ENCODE measurements at regions not wholly inside any gene's neighbourhood (a gene's known extent, or its start where the extent isn't known, plus 50 kb on each side); places are given as distances from the start of the nearest gene placed in this dataset.

DNA sequence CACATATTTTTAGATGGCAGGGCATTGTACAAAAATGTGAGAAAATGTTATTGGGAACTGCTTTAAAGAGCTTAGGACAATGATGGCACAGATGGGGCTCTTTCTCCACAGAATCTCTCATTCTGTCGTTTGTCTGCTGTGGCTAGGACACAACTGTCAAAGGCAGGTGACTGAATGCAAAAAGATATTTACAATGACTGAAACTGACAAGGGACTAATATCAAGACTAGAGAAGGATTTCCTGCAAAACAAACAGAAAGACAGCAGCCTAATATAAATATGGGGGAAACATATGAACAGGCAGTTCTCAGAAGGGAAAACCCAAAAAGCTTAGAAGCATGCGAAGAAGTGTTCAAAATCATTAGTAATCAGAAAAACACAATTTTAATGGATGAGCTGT lies 177.5 kb upstream of the AFF2 start:
- no peak for FAIRE-seq
- no peak for DNase-seq (ENCODE audit: insufficient read length, low spot score)
- TF ChIP-seq, protein P1, sequence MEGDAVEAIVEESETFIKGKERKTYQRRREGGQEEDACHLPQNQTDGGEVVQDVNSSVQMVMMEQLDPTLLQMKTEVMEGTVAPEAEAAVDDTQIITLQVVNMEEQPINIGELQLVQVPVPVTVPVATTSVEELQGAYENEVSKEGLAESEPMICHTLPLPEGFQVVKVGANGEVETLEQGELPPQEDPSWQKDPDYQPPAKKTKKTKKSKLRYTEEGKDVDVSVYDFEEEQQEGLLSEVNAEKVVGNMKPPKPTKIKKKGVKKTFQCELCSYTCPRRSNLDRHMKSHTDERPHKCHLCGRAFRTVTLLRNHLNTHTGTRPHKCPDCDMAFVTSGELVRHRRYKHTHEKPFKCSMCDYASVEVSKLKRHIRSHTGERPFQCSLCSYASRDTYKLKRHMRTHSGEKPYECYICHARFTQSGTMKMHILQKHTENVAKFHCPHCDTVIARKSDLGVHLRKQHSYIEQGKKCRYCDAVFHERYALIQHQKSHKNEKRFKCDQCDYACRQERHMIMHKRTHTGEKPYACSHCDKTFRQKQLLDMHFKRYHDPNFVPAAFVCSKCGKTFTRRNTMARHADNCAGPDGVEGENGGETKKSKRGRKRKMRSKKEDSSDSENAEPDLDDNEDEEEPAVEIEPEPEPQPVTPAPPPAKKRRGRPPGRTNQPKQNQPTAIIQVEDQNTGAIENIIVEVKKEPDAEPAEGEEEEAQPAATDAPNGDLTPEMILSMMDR (IDR thresholded peaks at IDR 0.05; ENCODE audit: insufficient read depth, missing control alignments) = no peak

DNA sequence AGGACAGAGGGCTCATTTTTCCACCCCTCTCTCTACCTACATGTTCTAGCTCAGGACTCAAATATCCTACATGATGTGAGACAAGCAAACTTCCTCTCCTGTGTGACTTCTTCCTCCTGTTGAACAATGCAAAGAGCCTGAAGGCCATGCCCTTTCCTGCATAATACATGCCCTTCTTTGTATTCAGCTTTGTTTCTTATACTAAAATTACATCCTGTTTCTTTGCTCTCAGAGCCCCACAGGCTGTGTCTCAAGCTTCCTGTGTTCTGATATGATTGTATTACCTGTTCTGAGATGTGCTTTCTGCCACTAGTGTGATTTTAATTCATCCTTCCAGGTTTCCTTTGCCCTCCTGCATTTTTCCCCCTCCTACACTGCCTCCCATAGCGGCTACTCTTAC lies 166.4 kb upstream of the AFF2 start:
- TF ChIP-seq, protein P1 (IDR thresholded peaks at IDR 0.05; ENCODE audit: insufficient read depth, missing control alignments) = no peak
- no peak for FAIRE-seq
- no peak for DNase-seq (ENCODE audit: insufficient read length, low spot score)

DNA sequence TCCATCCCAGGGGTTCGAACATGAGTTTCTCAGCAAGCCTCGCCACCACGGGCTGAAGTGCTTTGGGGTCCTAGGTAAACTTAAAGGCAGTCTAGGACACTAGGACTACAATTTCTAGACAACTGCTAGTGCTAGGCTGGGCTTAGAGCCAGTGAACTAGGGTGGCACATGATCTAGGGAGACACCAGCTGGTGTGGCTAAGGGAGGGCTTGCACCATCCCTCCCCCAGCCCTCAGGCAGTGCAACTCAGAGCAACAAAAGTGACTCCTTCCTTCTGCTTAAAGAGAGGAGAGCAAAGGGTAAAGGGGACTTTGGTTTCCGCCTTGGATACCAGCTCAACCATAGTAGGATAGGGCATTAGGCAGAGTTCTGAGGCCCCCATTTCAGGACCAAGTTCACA lies 162.5 kb upstream of the AFF2 start:
- FAIRE-seq (no peak), DNase-seq (ENCODE audit: insufficient read length, low spot score) (no peak)
- TF ChIP-seq, protein P1 (IDR thresholded peaks at IDR 0.05; ENCODE audit: insufficient read depth, missing control alignments) = no peak

DNA sequence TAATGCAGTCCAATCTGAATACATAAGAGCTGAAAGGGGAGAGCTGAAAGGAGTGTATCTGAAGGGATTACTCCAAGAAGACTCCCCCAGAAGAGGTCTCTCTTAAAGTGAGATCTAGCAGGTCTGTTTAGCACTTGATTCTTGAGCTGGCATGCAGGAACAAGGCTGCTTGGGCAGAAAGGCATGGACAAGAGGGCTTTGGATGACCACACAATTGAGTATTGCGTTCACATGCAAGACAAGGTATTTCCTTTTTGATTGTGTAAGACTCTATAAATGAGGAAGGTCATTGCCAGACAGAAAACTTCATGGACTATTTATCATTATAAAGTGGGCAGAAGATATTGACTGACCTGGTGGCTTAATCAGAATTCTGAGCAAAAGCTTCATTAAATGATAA lies 145.5 kb upstream of the AFF2 start:
- DNase-seq (ENCODE audit: insufficient read length, low spot score) (no peak), FAIRE-seq (no peak)
- TF ChIP-seq, protein P1 (IDR thresholded peaks at IDR 0.05; ENCODE audit: insufficient read depth, missing control alignments) = no peak

DNA sequence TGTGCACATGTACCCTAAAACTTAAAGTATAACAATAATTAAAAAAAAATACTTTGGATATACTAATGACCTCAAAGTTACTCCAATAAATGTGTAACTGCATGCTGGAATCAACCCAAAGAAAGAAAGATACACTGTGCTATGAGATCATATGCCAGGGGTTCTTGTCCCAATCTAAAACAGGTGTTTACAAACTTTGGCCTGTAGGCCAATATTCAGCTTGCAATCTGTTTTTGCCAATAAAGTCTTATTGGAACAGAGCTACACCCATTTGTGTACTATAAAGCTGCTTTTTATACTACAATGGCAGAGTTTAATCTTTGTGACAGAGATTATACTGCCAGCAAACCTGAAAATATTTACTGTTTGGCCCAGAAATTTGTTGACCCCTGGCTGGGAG lies 138.8 kb upstream of the AFF2 start:
- DNase-seq (ENCODE audit: insufficient read length, low spot score) (no peak), FAIRE-seq (no peak)
- TF ChIP-seq, protein P1 (IDR thresholded peaks at IDR 0.05; ENCODE audit: insufficient read depth, missing control alignments) = no peak

DNA sequence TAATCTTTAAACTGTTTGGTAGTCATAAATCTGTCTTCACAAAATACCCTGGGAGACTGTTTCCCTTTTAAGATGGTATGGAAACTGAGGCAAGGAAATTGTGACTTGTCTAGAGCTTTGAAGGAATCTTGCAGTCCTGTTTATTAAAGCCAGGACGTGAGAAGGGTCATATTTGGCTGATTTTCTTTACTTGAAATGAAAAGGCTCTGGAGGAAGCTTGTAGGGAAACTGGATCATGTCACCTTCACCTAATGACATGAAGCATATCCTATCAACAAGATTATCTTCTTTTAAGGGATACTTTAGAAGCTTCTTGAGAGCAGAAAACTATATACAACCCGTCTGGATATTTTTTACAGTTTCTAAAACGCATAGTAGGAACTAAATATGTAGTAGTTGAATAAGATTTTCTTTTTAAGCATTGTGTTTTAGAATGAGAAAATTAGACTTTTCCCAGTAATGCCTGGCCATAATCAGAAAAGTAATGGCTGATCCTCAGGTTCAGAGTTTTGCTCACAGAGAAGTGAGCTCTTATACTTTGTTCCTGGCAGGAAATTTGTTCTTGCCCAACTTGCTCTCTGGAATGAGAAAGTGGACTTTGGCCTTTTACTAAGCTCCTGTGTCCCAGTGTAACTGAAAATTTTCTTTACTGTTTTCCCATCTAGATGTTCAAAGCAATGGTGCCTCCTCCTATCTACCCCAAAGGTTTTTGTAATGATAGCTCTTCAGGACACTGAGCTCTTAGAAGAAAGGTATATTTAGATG lies 136.8 kb upstream of the AFF2 start:
- FAIRE-seq = no peak
- DNase-seq (ENCODE audit: insufficient read length, low spot score) = no peak
- TF ChIP-seq, protein P1 (IDR thresholded peaks at IDR 0.05; ENCODE audit: insufficient read depth, missing control alignments) = no peak

DNA sequence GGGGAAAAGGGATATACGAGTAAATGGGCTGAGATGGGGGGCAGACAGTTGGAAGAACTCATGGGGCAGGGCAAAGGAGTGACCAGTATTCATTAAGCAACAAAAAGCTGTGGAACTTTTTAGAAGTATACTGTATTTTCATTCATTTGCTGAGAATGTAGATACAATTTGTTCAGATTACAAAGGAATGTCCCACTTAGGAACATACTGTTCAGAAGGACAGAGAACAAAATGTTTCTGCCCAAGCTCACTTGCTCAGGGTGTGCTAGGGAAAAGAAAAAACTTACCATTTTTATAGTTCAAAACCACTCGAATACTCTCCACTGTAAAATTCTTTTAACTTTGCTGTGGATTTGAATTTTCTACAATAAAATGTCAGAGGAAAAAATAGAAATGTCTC lies 135.2 kb upstream of the AFF2 start:
- TF ChIP-seq, protein P1 (IDR thresholded peaks at IDR 0.05; ENCODE audit: insufficient read depth, missing control alignments) = no peak
- FAIRE-seq (no peak), DNase-seq (ENCODE audit: insufficient read length, low spot score) (no peak)

Measured in D721Med (cell line).